Fibroblast of skin of left quadriceps (primary cell): ENCODE measurements at regions not wholly inside any gene's neighbourhood (a gene's known extent, or its start where the extent isn't known, plus 50 kb on each side); places are given as distances from the start of the nearest gene placed in this dataset.

Experiments
- DNase-seq, 2 experiments: peaks; one replicate each; pipeline ENCODE4 v3.0.0-alpha.2; 2013; ENCODE audit warnings: low read depth in 2 of 2

GRCh38 chr1:88133991-88134390 lies 550.1 kb upstream of the PKN2 start:
- DNase-seq, result no peak

DNA sequence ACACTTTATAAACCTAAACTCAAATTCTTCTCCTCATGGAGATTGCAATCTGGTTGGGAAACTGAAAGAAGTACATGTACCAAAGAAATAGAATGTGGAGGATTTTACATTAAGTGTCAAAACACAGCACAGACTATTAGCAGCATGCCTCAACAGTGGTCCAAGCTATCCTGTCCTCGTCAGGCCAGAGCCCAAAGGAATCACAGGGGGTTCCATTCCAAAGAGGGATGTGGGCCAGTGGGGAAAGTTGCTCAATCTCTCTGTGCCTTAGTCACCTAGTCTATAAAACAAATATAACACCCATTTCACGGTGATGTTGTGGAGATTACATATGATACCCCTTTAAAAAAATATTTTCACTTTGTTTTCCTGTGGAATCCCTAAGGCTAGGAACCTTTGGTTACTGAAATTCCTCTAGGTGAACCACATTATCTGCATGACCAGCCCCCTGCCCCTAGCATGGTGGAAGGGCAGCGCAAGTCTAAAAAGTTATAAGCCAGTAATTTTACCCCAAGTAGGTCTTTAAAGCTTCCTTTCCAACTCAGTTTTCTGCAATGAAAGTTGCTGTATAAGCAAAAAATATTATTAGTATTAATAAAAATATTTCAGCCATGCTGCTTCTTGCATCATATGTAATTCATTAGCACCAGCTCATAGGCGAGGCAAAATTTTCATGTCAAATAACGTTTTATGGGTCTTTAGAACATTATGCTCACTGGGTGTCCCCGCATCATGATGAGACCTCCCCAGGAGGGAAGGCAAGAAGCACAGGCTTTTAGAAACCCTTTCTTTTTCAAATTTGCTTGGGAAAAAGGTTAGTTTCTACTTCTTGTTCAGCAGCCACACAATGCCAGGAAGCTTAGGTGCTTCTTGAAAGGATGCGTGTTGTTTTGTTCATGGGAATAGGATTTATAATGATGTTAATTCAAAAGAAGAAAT lies 548.8 kb upstream of the PKN2 start:
- DNase-seq, result no peak

- no peak for DNase-seq
Measured at GRCh38 chr1:88139633-88140032, 544.4 kb upstream of the PKN2 start.

DNA sequence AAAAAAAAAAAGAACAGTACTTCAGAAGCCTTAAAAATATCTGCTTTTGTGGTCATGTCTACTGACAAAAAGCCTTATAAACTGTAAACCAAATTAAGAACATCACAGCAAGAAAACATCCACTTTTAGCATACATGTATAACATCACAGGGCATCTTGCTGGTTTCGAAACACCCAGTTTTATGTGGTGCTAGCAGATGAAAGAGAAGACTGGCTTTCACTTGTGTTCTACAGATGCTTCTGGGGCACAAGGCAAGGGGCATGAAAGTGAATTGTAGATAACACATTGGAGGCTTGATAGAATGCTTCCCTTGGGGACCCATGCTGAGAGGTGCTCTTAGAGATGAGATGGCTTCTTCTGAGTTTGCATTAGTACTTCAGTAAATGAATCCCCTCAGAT lies 543.7 kb upstream of the PKN2 start:
- no peak for DNase-seq

GRCh38 chr1:88141499-88142074 lies 542.5 kb upstream of the PKN2 start:
- DNase-seq, result no peak

GRCh38 chr1:88145752-88146151 lies 538.3 kb upstream of the PKN2 start:
- no peak for DNase-seq

DNA sequence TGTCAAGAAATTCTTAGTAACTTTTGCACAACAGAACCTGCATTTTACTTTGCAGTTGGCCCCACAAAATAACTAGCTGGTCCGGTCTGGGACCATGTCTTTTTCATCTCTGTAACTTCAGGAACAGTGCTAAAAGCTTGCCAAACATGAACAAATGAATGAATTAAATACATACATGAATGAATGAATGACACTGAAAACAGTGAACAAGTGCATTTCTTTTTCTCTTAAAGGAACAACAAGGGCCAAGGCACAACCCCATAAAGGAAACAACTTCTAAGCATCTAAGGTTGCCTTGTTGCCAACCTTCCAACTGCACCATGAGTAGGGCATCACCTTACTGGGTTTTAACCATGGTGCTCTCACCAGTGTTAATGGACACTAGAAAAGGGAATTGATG lies 534.4 kb upstream of the PKN2 start:
- DNase-seq, result no peak

- no peak for DNase-seq
Measured at GRCh38 chr1:88150330-88150729, 533.7 kb upstream of the PKN2 start.

DNA sequence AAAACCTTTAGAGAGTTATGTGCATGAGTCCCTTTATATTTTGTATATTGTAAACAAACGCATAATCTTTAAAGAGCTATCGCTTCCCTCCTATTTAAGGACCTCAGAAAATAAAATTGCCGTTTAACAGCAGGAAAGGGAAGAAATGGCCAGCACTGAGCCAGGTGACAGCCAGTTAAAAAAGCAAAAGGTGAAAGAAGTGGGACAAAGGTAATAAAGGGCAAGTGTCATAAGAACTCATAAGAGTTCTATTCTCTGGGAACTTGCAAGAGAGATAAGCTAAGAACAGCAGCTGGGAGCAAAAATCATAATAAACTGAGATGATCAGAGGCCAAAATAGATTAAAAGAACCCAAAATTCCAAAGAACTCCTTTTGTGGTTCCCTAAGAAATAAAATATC lies 520.9 kb upstream of the PKN2 start:
- no peak for DNase-seq

- DNase-seq, result no peak
Measured at GRCh38 chr1:88168126-88168525, 515.9 kb upstream of the PKN2 start.

DNA sequence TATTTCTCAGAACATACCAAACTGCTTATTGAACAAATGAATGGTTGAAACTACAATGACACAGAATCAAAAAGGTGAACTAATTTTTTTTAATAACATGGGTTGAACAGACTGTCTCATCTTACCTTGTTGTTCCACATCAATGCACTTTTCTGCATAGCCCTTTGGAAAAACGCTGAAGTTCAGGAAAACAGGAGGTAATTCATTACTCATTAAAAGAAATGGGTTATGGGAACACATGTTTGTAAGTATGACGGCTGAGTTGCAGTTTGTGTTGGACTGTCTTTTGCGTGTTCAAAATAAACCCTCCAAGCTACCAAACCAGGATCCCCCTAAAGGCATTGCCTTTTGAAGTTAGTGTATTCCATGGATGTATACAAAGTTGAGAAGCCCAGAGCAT lies 514.9 kb upstream of the PKN2 start:
- no peak for DNase-seq

- DNase-seq, result no peak
Measured at GRCh38 chr1:88169939-88170338, 514.1 kb upstream of the PKN2 start.

DNA sequence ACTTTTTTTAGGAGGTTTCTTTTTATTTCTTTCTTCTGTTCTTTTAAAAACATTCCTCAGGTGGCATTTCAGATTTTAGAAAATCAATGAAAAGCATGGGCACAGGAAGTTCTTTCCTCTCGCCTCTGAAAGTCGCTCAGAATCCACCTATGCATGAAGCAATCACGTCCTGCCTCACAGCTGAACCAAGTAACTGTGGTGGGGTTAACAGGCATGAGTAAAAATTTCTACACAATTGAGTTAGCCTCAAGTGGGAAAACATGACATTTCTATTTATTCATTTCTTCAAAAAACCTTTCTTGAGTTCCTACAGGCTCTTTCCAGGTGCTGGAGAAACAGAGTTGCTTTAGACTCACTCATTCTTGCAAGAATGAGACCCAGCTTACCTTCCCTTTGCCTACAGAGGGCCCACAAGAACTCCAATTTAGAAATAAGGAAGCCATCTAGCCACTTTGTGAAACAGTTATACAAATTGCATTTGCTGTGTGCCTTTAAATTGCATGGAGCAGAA lies 508.9 kb upstream of the PKN2 start:
- DNase-seq, result no peak

- DNase-seq, result peak in 1 of 2 experiments; percentile 10
Measured at GRCh38 chr1:88175631-88176226, 508.3 kb upstream of the PKN2 start.

- DNase-seq, result no peak
Measured at GRCh38 chr1:88179943-88180342, 504.1 kb upstream of the PKN2 start.

DNA sequence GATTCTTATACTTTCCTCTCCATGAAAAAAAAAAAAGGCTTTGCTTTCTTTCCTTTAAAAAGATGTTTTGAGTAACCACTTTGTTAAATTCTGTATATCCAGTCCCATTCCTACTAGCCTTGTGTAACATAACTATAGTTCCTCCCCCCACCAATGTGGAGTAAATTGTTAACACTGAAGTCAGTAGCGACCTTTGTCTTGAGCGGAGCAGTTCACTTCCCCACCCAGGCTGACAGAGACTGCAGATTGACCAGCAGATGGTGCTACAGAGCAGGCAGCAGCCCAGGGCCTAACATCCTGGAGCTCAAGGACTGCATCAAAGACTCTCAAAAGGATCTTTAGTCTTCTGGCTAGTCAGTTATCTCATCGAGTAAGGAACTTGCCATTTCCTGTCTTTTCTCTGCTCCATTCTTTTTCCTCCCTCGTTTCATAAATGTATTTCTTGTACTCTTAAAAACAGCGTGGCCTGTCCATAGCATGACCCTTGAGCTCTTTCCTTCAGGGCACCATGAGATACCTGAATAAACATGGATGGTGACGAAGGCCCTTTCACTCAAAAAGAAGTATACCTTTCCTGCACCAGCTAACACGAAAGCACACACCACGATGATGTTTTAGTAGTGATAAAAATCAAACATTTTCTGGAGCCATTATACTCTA lies 503.5 kb upstream of the PKN2 start:
- peak; percentile 59 to 70 for DNase-seq

DNA sequence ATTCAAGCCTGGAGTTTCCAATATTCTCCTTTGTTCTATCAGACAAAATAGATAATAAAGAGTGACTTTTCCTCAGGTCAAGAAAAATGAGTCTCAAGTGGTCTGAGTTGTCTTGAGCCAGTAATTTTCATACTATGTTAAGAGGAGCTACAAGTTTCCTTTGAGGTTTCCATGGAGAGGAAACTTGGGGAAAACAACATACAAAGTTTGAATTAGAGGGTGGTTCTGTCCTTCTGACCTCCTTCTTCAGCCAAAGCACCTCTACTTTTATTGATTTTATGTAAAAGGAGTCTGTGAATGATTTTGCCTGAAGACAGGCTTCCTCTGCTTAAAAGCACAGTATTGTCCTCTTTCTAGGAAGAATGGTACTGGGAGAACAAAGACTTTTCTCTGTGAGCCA lies 497.2 kb upstream of the PKN2 start:
- no peak for DNase-seq

- no peak for DNase-seq
Measured at GRCh38 chr1:88188038-88188437, 496.0 kb upstream of the PKN2 start.

DNA sequence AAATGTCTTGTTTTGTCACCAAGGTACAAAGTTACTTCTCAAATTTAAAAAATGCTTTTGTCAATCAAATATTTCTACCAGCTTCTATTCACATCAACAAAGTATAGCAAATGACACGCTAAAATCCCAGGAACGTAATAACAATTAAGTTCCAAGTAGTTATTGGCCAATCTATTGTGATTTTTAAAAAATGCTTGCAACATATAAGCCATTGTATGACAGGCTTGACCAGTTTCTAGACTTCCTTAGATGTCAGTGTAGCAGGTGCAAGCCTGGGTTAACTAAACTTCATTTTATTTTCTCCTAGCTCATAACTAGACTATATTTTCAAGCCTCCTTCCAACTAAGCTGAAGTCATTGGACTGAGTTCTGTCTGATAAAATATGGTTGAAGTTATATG lies 494.5 kb upstream of the PKN2 start:
- DNase-seq, result no peak

GRCh38 chr1:88191917-88192316 lies 492.2 kb upstream of the PKN2 start:
- DNase-seq, result no peak

DNA sequence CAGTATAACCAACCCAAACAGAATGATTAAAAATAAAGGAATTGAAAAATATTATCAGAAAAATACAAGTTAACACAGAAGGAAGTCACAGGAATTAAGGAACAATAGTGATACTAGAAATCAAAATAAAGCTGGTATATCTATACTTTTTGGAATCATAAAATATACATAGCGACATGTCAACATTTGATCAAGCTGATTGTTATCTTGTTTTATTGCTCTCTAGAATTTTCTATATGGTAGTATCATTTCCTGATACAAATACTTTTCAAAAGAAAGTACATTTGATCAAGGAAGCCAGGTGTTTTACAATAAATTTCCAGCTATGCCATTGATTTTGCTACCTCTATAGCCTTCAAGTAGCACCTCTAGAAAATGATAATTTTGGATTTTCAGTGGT lies 489.5 kb upstream of the PKN2 start:
- DNase-seq, result no peak

DNA sequence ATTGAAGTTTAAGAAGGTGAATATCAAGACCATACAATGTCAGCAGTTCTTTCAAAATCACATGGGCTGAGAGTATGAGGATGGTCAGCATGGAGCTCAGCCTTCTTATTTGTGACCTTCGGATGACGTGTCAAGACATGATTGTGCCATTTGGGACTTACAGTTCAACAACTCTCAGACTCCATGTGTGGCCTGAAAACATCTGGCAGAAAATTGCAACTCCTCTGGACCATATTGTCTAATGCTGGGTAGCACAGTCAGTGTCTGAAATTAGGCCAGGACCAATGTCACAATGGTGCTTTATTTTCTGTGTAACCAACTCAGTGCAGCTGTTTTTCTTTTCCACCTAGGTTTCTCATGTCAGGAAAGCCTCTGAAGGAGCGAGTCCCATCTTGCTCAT lies 483.5 kb upstream of the PKN2 start:
- DNase-seq, result no peak
